Adrenal gland (tissue), 5 donors: ENCODE measurements at regions not wholly inside any gene's neighbourhood (a gene's known extent, or its start where the extent isn't known, plus 50 kb on each side); places are given as distances from the start of the nearest gene placed in this dataset.

Source experiments
- POLR2A ChIP-seq, 2 donors: fragments of 450-650 bp; IDR thresholded peaks; one replicate each; pipeline ENCODE4 v1.6.1; 2017; ENCODE audit warnings: antibody characterized with exemption in 2 of 2, mild to moderate bottlenecking in 2 of 2, moderate library complexity in 1 of 2
- TF ChIP-seq, protein P1 (sequence below), 6 experiments: fragments of 450-650 bp in 4 of 6; fragments of 200-600 bp in 2 of 6; sonication (generic) in 1 of 6; IDR thresholded peaks; 1 replicate in 5 of 6; 2 replicates in 1 of 6; pipeline versions ENCODE4 v1.5.1 to v1.8.0; 2016 to 2021; ENCODE audit warnings: antibody characterized with exemption in 6 of 6, mild to moderate bottlenecking in 2 of 6, moderate library complexity in 1 of 6
- donor health status: DM: no; HTN: no; CAD: no.

- TF ChIP-seq, protein P1, sequence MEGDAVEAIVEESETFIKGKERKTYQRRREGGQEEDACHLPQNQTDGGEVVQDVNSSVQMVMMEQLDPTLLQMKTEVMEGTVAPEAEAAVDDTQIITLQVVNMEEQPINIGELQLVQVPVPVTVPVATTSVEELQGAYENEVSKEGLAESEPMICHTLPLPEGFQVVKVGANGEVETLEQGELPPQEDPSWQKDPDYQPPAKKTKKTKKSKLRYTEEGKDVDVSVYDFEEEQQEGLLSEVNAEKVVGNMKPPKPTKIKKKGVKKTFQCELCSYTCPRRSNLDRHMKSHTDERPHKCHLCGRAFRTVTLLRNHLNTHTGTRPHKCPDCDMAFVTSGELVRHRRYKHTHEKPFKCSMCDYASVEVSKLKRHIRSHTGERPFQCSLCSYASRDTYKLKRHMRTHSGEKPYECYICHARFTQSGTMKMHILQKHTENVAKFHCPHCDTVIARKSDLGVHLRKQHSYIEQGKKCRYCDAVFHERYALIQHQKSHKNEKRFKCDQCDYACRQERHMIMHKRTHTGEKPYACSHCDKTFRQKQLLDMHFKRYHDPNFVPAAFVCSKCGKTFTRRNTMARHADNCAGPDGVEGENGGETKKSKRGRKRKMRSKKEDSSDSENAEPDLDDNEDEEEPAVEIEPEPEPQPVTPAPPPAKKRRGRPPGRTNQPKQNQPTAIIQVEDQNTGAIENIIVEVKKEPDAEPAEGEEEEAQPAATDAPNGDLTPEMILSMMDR (IDR thresholded peaks at IDR 0.05): no peak
- TF ChIP-seq POLR2A (IDR thresholded peaks at IDR 0.05): no peak
These were observed 104.5 kb downstream of the FAT3 start for GRCh38 chr11:92329137-92329536.
